AG09319 (cell line): ENCODE measurements at regions not wholly inside any gene's neighbourhood (a gene's known extent, or its start where the extent isn't known, plus 50 kb on each side); places are given as distances from the start of the nearest gene placed in this dataset.

Experiments
- DNase-seq: peaks from one replicate; pipeline ENCODE4 v3.0.0-alpha.2; 2010; ENCODE audit warnings: low read depth; ENCODE audit errors: extremely low read depth
- CTCF ChIP-seq: IDR thresholded peaks from 2 replicates; pipeline ENCODE4 v1.5.1; 2011; ENCODE audit warnings: low read depth, mild to moderate bottlenecking, inconsistent platforms, low read length, moderate library complexity

- no peak for TF ChIP-seq CTCF
- DNase-seq, result no peak
Observed at GRCh38 chr9:20205821-20206220, 416.5 kb downstream of the MLLT3 start.

- TF ChIP-seq CTCF, result no peak
- DNase-seq, result no peak
Observed at GRCh38 chr9:20200991-20201431, 412.2 kb upstream of the SLC24A2 start.

- DNase-seq, result no peak
- TF ChIP-seq CTCF, result no peak
Observed at GRCh38 chr9:20200581-20200980, 411.7 kb upstream of the SLC24A2 start.

- DNase-seq, result no peak
- TF ChIP-seq CTCF, result no peak
Observed at GRCh38 chr9:20199111-20199510, 410.3 kb upstream of the SLC24A2 start.

GRCh38 chr9:20197976-20198685, 409.3 kb upstream of the SLC24A2 start:
- TF ChIP-seq CTCF, result no peak
- DNase-seq, result no peak

- DNase-seq, result no peak
- TF ChIP-seq CTCF, result no peak
Observed at GRCh38 chr9:20191228-20191840, 402.5 kb upstream of the SLC24A2 start.

- TF ChIP-seq CTCF, result no peak
- no peak for DNase-seq
Observed at GRCh38 chr9:20189871-20190270, 401.0 kb upstream of the SLC24A2 start.
